ENCODE measurements at regions not wholly inside any gene's neighbourhood (a gene's known extent, or its start where the extent isn't known, plus 50 kb on each side); places are given as distances from the start of the nearest gene placed in this dataset.
"Not testable (repeated sequence)": the region's sequence is repeated elsewhere in the genome, so short reads cannot be mapped to it uniquely, and the experiment has no call there.

DNA sequence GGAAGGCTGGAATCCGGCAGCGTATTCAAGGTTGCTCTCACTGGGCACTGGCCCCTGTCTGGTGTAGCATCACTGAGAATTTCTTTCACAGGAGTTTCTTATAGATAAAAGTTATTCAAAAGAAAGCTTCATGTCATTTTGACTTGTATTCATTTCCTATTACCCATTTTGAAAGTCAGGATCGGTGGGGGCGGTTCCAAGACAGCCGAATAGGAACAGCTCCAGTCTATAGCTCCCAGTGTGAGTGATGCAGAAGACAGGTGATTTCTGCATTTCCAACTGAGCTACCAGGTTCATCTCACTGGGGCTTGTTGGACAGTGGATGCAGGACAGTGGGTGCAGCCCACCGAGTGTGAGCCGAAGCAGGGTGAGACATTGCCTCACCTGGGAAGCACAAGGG, 51.5 kb upstream of the CDC42EP3 start:
- H3K27ac ChIP-seq = not testable (repeated sequence)

DNA sequence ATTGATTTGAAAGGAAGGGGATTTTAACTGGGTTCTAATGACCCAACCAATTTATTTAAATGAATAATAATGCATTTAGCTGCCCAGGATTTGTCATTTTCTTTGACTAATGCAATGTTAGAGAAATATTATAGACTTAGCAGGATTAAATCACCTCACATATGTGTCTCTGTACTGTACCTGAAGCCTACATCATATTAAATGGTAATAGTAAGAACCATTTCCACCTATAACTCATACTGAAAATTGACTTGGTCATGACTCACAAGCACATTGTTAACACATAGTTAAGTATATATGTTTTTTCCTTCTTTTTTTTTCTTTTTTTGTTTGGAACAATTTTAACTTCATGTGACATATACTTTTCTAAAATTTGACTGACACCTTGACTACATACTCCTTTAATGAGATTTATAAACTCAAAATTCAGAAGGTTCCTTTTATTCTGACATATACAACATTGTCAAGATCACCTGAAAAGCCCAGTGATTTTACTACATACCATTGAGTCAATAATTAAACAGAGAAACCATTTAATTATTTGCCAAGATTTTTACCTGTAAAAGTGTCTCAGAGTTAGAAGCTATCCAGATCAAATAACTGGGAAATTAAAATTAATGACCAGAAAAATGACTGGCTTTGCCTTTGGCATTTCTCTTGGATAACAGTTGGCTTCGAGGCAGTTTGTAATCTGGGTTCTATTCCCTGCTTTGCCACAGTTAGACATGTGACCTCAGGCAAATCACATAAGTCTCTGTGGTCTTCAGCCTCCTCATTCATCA, 58.8 kb upstream of the CDC42EP3 start:
- peak overlapping the region; percentile 68 for H3K27ac ChIP-seq
- TF ChIP-seq, protein P1, sequence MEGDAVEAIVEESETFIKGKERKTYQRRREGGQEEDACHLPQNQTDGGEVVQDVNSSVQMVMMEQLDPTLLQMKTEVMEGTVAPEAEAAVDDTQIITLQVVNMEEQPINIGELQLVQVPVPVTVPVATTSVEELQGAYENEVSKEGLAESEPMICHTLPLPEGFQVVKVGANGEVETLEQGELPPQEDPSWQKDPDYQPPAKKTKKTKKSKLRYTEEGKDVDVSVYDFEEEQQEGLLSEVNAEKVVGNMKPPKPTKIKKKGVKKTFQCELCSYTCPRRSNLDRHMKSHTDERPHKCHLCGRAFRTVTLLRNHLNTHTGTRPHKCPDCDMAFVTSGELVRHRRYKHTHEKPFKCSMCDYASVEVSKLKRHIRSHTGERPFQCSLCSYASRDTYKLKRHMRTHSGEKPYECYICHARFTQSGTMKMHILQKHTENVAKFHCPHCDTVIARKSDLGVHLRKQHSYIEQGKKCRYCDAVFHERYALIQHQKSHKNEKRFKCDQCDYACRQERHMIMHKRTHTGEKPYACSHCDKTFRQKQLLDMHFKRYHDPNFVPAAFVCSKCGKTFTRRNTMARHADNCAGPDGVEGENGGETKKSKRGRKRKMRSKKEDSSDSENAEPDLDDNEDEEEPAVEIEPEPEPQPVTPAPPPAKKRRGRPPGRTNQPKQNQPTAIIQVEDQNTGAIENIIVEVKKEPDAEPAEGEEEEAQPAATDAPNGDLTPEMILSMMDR (conservative IDR thresholded peaks at IDR 0.05) = no peak

DNA sequence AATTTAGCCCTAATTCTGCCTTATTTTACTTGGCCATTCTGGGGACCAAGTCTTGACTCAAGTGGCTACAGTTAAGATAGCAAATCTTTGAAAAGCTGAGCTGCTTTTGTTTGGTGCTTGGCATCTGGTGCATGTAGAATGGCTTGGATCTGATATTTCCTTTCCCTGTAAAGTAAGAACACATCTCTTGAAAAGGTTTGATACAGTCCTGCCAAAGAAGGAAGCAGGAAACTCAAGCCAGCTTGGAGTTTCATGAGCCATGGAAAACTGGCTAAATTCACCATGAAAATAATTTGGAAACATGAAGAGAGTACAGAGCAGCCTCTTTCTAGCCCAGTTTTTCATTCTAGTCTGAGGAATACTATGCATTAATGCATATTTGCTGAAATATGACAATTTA, 61.0 kb upstream of the CDC42EP3 start:
- H3K27ac ChIP-seq = not testable (repeated sequence)

DNA sequence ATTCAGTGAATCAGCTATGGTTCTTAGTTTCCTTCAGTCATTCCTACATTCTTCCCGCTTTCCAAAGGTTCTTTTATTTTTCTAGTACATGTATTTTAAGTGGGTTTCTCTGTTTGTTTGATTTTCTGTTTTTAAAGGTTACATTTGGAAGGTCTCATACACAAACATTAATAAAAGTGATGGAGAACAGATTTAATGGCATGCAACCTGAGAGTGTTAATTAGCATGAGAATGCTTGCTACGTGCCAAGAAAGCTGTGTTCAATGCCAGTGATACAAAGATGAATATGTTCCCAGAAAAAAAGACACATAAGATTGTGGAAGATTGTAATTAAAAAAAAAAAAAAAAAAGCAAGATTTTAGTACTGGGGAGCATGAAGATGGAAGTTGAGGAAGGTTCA, 61.8 kb upstream of the CDC42EP3 start:
- TF ChIP-seq, protein P1 (conservative IDR thresholded peaks at IDR 0.05) = no peak
- no peak overlapping the region for H3K27ac ChIP-seq

DNA sequence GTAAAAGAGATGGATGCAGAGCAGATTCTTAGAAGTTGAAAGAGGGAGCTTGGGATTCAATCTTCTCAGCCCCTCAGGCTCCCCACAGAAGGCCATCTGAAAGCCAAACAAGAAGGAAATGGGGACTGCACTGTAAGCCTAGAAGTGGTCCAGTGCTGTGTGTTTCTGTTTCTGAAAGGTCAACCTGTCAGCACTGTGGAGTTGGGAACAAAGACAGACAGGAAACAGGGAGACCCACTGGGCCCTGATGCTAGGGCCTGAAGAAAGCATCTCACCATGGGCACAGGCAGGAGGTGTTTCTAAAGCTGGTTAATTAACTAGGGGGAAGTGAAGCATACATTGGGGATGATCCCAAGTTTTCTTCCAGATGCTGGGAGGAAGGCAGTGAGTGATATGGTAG, 62.5 kb upstream of the CDC42EP3 start:
- not testable (repeated sequence) for H3K27ac ChIP-seq

DNA sequence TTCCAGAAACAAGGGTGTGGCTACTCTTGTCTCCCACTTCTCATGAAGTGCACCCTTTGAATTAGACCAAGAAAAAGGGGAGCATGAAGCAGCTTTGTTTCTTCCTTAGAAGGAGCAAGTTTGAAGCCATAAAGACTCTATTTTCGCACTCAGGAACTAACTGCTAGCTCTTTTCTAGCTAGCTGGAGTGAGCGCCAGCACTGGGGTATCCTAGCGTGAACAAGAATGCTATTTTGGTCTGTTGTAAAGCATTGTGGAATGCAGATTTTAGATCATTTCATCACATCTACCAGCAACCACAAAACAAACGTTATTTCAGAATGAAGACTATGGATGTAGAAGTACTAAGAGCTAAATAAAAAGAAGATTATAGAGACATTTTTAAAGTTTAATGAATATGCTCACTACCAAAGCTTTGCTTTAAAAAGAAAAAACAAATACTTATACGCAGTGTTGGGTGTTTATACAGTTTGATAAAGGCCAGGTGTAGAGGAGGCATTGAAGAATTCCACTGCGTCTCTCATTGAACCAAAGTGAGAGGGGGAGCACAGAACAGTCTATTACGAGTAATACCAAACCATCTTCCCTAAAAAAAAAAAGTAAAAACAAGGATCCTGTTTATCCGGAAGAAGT, 63.6 kb upstream of the CDC42EP3 start:
- H3K27ac ChIP-seq = not testable (repeated sequence)

DNA sequence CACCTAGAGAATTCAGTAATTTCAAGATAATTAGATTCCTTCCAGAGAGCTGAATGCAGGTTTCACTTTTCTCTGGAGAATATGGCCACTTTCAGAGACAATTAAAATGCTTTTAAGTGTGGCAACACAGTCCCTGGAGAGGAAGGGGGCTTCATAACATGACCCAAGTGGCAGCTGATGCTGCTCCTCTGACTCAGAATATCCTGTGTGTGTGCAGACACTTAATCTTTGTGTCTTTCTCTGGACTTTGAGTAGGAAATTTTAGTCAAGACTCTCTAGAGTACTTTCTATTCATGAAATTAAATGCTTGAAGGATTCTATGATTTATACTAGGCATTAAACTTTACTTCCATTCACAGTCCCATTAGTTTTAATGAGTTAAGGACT, 64.1 kb upstream of the CDC42EP3 start:
- H3K27ac ChIP-seq = not testable (repeated sequence)

DNA sequence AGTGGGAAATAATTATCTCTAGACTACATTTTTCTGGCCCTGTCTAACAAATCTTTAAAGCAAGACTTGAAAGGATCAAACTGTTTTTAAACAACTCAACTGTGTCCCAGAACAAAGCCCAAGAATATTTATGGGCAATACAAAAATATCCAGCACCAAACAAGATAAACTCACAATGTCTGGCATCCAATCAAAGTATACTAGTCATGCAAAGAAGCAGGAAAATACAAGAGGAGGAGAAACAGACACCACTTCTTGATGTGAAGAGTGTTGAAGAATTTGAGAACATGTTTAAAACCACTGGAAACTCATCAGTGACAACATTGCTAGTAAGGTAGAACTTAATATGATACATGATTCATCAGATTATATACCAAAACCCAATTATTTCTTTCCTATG, 66.1 kb upstream of the CDC42EP3 start:
- TF ChIP-seq, protein P1 (conservative IDR thresholded peaks at IDR 0.05) = no peak
- H3K27ac ChIP-seq = no peak overlapping the region

DNA sequence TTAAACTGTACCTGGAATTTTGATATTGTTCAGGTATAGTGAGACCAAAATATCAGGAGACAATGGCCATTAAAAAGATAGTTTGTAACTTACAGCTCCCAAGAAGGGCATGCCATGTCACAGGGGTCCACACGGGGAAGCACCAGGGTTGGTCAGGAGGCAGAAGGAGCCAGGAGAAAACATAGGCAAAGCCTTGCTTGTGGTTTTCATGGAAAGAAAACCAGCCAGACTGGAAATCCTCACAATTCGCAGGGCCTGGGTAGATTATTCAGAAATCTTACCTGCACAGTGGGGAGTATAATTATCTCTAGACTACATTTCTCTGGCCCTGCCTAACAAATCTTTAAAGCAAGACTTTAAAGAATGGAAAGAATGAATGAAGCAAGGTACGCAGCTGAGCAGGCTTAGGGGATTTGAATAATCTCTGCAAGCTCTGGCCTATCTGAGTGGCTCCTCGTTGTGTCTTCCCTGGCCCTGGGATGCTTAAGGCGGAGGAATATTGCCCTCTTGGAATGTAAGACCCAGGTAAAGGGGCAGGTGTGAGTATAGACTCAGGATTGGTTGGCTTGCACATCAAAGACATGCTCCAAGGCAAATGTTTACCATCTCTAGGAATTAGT, 66.9 kb upstream of the CDC42EP3 start:
- no peak overlapping the region for H3K27ac ChIP-seq
- TF ChIP-seq, protein P1 (conservative IDR thresholded peaks at IDR 0.05) = no peak

DNA sequence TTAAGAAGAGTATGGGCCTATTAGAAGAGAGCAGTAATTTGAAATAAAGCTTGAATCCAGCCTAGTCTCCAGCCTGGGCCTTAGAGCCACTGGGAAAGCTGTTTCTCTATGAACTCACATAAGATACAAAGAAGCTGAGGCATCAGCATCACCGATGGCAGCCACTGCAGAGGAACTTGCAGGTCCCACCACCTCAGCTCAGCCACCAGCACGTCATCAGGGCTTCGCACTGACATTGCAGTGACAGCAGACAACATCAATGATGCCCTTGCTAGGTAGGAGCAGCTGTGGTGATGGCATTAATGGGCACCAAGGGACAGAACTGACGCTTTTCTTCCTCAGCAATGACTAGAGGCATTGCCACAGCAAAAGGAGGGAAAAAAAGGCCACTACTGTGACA, 67.7 kb upstream of the CDC42EP3 start:
- TF ChIP-seq, protein P1 (conservative IDR thresholded peaks at IDR 0.05) = no peak
- H3K27ac ChIP-seq = no peak overlapping the region
